Kidney epithelial cell (primary cell): ENCODE measurements at regions not wholly inside any gene's neighbourhood (a gene's known extent, or its start where the extent isn't known, plus 50 kb on each side); places are given as distances from the start of the nearest gene placed in this dataset.

Experiments
- DNase-seq: peaks from one replicate; pipeline ENCODE4 v3.0.0-alpha.2; 2010; ENCODE audit warnings: low read depth
- H3K27me3 ChIP-seq: 2 replicates; pipeline ENCODE4 v1.6.0; 2011; ENCODE audit warnings: low read length; ENCODE audit not compliant: control insufficient read depth, insufficient read depth
- H3K36me3 ChIP-seq: 2 replicates; pipeline ENCODE4 v1.5.1; 2011; ENCODE audit warnings: low read length; ENCODE audit not compliant: control insufficient read depth, insufficient read depth
- H3K4me3 ChIP-seq: 2 replicates; pipeline ENCODE4 v1.5.1; 2011; ENCODE audit warnings: low read depth, mild to moderate bottlenecking, control low read depth, low read length
- CTCF ChIP-seq: IDR thresholded peaks from 2 replicates; pipeline ENCODE4 v1.5.1; 2011; ENCODE audit warnings: mild to moderate bottlenecking, moderate library complexity, low read length, control low read depth, inconsistent platforms; ENCODE audit not compliant: insufficient read depth, poor library complexity, severe bottlenecking

DNA sequence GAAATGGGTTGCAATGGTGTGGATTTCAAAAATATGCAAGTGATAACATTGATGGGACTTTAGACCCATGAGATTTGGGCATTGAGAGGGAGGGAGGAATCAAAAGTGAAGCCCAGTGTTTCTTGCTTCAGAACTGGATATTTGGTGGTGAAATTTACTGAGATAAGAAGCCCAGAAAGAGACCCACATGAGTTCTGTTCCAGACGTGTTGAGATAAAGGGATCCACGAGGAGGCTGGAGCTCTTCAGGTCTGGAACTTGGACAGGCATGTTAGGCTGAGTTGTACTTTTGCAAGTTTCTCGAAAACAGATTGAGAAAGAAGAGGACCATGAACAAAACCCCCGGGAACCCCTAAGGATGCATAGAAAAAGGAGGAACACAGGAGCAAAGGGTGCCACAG is 290.2 kb downstream of the MEX3B start:
- TF ChIP-seq CTCF: no peak
- H3K4me3 ChIP-seq: no peak overlapping the region
- H3K36me3 ChIP-seq: no peaks in the 10 kb centered on the region
- no peak for DNase-seq
- H3K27me3 ChIP-seq: no peaks in the 10 kb centered on the region

DNA sequence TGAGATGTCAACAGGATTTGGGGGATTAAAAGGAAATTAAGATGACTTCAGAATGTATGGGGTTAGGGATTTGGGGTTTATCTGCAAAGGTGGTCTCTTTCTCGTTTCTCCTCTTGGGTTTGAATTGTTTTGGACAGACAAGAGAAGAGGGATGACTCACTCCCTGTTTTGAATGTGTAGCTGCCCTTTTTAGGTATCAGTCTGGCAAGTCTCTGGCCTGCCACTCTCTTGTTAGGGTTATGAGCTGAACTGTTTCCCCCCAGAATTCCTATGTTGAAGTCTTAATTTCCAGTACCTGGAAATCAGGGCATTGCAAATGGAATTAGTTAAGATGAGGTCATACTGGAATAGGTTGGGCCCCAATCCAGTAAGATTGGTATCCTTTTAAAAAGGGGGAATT is 291.7 kb downstream of the MEX3B start:
- H3K36me3 ChIP-seq: no peaks in the 10 kb centered on the region
- TF ChIP-seq CTCF: no peak
- DNase-seq: no peak
- no peak overlapping the region for H3K4me3 ChIP-seq
- no peaks in the 10 kb centered on the region for H3K27me3 ChIP-seq

GRCh38 chr15:81752974-81753373 is 292.8 kb downstream of the MEX3B start:
- Histone ChIP-seq H3K36me3 (no peaks in the 10 kb centered on the region), H3K27me3 (no peaks in the 10 kb centered on the region), H3K4me3 (no peak overlapping the region)
- TF ChIP-seq CTCF: no peak
- DNase-seq: no peak

DNA sequence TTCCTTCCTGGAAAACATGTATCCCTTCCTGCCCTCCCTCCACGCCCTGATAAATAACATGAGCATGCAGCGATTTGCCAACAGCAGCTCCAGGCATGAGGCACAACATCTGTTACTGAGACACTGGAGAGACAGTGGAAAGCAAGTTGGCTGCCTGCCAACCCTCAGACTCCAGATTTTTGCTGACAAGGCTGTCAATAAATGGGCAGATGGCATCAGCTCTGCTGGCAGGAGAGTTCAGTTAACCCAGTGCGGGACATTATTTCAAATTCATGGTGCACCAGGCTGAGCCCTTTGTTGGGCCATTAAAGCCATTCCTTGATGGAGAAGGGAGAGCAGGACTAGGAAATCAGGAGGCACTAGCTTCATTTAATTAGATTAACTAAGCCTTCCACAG is 293.3 kb downstream of the MEX3B start:
- H3K36me3 ChIP-seq: no peaks in the 10 kb centered on the region
- no peak for DNase-seq
- no peak overlapping the region for H3K4me3 ChIP-seq
- no peak for TF ChIP-seq CTCF
- H3K27me3 ChIP-seq: no peaks in the 10 kb centered on the region

DNA sequence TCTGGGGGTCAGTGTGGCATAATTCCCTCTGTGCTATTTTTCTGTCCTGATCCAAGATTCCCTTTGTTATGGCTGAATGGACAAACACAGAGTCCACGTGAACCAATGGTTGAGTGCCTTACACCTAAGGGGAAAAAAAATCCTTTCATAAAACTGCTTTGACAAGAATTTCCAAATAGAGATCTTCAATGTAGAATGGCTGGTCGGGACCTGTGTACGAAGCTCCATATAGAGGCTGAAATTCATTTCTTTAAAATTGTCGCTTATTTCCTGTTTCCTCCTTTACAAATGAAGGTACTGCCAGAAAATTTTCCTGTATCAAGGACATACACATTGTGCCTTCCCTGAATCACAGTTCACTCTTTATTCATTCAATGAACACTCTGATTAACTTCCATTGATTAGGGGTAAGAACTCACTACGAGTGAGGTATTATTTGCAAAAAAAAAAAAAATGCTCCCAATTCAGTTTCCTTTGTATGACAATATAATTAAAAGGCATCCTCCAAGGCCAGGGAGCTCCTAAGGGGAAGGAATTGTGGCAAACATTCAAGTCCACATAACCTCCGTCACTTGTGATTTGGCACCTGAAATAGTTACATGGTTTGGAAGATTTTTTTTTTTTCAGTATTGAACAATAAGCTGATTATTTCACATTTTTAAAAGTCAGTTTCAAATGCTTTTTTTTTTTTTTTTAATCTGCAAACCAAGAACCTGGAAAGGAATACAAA is 293.8 kb downstream of the MEX3B start:
- no peaks in the 10 kb centered on the region for H3K36me3 ChIP-seq
- TF ChIP-seq CTCF: no peak
- no peak overlapping the region for H3K4me3 ChIP-seq
- H3K27me3 ChIP-seq: no peaks in the 10 kb centered on the region
- DNase-seq: no peak

GRCh38 chr15:81751256-81751655 is 294.6 kb downstream of the MEX3B start:
- Histone ChIP-seq H3K27me3 (no peaks in the 10 kb centered on the region), H3K36me3 (no peaks in the 10 kb centered on the region), H3K4me3 (no peak overlapping the region)
- no peak for DNase-seq
- TF ChIP-seq CTCF: no peak
